ENCODE measurements at regions not wholly inside any gene's neighbourhood (a gene's known extent, or its start where the extent isn't known, plus 50 kb on each side); places are given as distances from the start of the nearest gene placed in this dataset.

DNA sequence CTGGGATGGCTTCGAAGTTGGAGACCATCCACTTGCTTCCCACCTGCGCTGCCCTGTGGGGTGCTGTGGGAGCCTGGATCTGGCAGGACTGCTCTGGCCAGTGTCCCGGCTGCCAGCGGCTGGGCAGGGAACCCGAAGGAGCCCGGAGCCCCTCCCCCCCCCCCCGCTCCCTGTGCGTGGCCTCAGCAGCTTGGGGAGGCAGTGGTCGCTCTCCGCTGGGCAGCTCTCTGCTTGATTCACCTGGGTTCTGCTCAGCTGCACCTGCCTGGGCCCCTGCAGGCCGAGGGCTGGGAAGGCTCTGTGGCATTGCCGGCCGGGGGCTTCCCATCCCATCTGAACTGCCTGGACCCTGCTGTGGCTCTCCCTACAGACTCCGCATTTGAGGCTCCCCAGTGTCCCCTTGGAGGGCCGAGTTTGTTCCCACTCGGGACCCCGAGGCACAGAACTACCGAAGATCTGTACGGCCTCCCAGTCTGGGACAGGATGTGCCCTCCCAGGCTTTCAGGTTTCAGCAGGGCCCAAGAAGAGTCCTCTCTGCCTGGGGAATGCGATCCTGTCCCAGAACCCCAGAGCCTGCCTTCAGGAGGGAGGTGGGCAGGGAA, 525.1 kb downstream of the TCERG1L start:
- ChIA-PET POLR2A (no interaction called here), CTCF (ENCODE audit: unreplicated experiment) (interaction anchor here (0.6 kb wide), 1 partner anchor 1696 kb away, joined by 3 read pairs; no protein-coding TSS in a partner anchor)
- TF ChIP-seq, protein P1, sequence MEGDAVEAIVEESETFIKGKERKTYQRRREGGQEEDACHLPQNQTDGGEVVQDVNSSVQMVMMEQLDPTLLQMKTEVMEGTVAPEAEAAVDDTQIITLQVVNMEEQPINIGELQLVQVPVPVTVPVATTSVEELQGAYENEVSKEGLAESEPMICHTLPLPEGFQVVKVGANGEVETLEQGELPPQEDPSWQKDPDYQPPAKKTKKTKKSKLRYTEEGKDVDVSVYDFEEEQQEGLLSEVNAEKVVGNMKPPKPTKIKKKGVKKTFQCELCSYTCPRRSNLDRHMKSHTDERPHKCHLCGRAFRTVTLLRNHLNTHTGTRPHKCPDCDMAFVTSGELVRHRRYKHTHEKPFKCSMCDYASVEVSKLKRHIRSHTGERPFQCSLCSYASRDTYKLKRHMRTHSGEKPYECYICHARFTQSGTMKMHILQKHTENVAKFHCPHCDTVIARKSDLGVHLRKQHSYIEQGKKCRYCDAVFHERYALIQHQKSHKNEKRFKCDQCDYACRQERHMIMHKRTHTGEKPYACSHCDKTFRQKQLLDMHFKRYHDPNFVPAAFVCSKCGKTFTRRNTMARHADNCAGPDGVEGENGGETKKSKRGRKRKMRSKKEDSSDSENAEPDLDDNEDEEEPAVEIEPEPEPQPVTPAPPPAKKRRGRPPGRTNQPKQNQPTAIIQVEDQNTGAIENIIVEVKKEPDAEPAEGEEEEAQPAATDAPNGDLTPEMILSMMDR (conservative IDR thresholded peaks at IDR 0.05; ENCODE audit: low read length), result no peak
- TF ChIP-seq EZH2phosphoT487 (IDR thresholded peaks at IDR 0.05; ENCODE audit: borderline replicate concordance, low read depth, low read length), result no peak
- no peak overlapping the region for H3K4me3 ChIP-seq (ENCODE audit: low read depth, low read length, poor library complexity, severe bottlenecking)
- no peak overlapping the region for H2AFZ ChIP-seq (ENCODE audit: low read length)
- BruUV-seq (replicated peaks), result no TSS peak
- H3K4me2 ChIP-seq (ENCODE audit: low read length), result no peak overlapping the region
- H3K27ac ChIP-seq (ENCODE audit: low read depth, low read length, poor library complexity, severe bottlenecking), result no peak overlapping the region
- H3K4me1 ChIP-seq (ENCODE audit: insufficient read depth, low read length, poor library complexity, severe bottlenecking), result no peaks in the 10 kb centered on the region
- no peaks in the 10 kb centered on the region for H3K36me3 ChIP-seq (ENCODE audit: insufficient read depth, low read length)
- no peaks in the 10 kb centered on the region for H3K9me2 ChIP-seq (ENCODE audit: insufficient read depth, low read length)
- no peak for DNase-seq (ENCODE audit: low spot score)
- no peaks in the 10 kb centered on the region for H3K79me2 ChIP-seq (ENCODE audit: insufficient read depth, low read depth, low read length)
- H3K9me3 ChIP-seq (ENCODE audit: low read length), result peaks cover 3% of the 10 kb centered on the region; the same call in 1 of the 2 replicates
- intact Hi-C loops (cut with micrococcal nuclease; ENCODE audit: unreplicated experiment), result no loop called here
- H4K20me1 ChIP-seq (ENCODE audit: insufficient read depth, low read length), result no peaks in the 10 kb centered on the region

DNA sequence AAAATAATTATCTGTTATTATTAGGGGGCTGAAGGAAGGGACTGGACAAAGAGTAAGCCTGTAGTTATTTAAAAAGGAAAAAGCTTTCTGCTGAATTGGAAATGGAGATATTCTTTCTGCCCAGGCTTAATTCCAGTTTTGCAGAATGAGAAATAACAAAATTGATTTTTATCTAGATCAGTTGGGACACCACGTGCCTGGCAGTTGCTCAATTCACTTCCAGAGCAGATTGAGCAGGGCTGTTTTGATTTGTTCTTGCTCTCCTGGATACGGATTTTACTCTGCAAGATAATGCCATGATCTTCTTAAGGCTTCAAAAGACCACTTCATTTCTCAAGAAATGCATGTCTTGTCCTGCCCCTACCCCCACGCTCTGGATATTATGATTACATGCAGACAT, 524.3 kb downstream of the TCERG1L start:
- Histone ChIP-seq H3K79me2 (ENCODE audit: insufficient read depth, low read depth, low read length) (no peaks in the 10 kb centered on the region), H3K4me3 (ENCODE audit: low read depth, low read length, poor library complexity, severe bottlenecking) (no peak overlapping the region), H2AFZ (ENCODE audit: low read length) (no peak overlapping the region), H3K9me3 (ENCODE audit: low read length) (peaks cover 3% of the 10 kb centered on the region; the same call in 1 of the 2 replicates), H3K27ac (ENCODE audit: low read depth, low read length, poor library complexity, severe bottlenecking) (no peak overlapping the region), H3K36me3 (ENCODE audit: insufficient read depth, low read length) (no peaks in the 10 kb centered on the region), H3K9me2 (ENCODE audit: insufficient read depth, low read length) (no peaks in the 10 kb centered on the region), H4K20me1 (ENCODE audit: insufficient read depth, low read length) (no peaks in the 10 kb centered on the region), H3K4me1 (ENCODE audit: insufficient read depth, low read length, poor library complexity, severe bottlenecking) (no peaks in the 10 kb centered on the region), H3K4me2 (ENCODE audit: low read length) (no peak overlapping the region)
- no peak for DNase-seq (ENCODE audit: low spot score)
- TF ChIP-seq, protein P1 (conservative IDR thresholded peaks at IDR 0.05; ENCODE audit: low read length), result no peak
- TF ChIP-seq EZH2phosphoT487 (IDR thresholded peaks at IDR 0.05; ENCODE audit: borderline replicate concordance, low read depth, low read length), result no peak
- no TSS peak for BruUV-seq (replicated peaks)
- CTCF ChIA-PET (ENCODE audit: unreplicated experiment), result no interaction called here
- POLR2A ChIA-PET, result no interaction called here
- intact Hi-C loops (cut with micrococcal nuclease; ENCODE audit: unreplicated experiment), result no loop called here

DNA sequence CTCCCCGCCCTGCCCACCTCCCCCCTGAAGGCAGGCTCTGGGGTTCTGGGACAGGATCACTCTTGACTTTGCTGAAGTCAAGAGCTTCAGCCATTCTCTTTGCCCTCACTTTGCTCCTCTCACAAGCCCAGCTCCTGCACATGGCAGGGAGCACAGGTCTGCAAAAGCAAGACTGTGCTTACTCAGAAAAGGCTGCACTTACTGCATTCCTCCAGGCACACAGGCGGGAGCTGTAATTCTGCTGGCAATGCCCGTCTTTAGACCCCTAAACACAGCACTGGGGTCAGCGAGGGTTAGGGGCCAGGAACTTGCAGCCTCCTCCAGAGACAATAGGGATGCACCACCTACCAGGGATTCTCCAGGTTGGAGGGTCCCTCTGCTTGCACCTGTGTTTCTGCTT, 523.7 kb downstream of the TCERG1L start:
- Histone ChIP-seq H3K36me3 (ENCODE audit: insufficient read depth, low read length) (no peaks in the 10 kb centered on the region), H3K4me3 (ENCODE audit: low read depth, low read length, poor library complexity, severe bottlenecking) (no peak overlapping the region), H3K4me2 (ENCODE audit: low read length) (no peak overlapping the region), H3K4me1 (ENCODE audit: insufficient read depth, low read length, poor library complexity, severe bottlenecking) (no peaks in the 10 kb centered on the region), H2AFZ (ENCODE audit: low read length) (no peak overlapping the region), H3K79me2 (ENCODE audit: insufficient read depth, low read depth, low read length) (no peaks in the 10 kb centered on the region), H3K27ac (ENCODE audit: low read depth, low read length, poor library complexity, severe bottlenecking) (no peak overlapping the region), H4K20me1 (ENCODE audit: insufficient read depth, low read length) (no peaks in the 10 kb centered on the region), H3K9me3 (ENCODE audit: low read length) (peaks cover 3% of the 10 kb centered on the region; the same call in 1 of the 2 replicates), H3K9me2 (ENCODE audit: insufficient read depth, low read length) (no peaks in the 10 kb centered on the region)
- DNase-seq (ENCODE audit: low spot score), result no peak
- BruUV-seq (replicated peaks), result no TSS peak
- TF ChIP-seq, protein P1 (conservative IDR thresholded peaks at IDR 0.05; ENCODE audit: low read length), result no peak
- no peak for TF ChIP-seq EZH2phosphoT487 (IDR thresholded peaks at IDR 0.05; ENCODE audit: borderline replicate concordance, low read depth, low read length)
- ChIA-PET CTCF (ENCODE audit: unreplicated experiment) (no interaction called here), POLR2A (no interaction called here)
- intact Hi-C loops (cut with micrococcal nuclease; ENCODE audit: unreplicated experiment), result no loop called here
